HG03196 (cell line): ENCODE measurements at regions not wholly inside any gene's neighbourhood (a gene's known extent, or its start where the extent isn't known, plus 50 kb on each side); places are given as distances from the start of the nearest gene placed in this dataset.
A peak's percentile ranks its signal among the peaks of the same experiment; 100 is the strongest.

Experiments used
- ATAC-seq: cut with Tn5 transposase; IDR thresholded peaks from one replicate; pipeline ENCODE4 v1.9.1; 2021; ENCODE audit not compliant: unreplicated experiment

DNA sequence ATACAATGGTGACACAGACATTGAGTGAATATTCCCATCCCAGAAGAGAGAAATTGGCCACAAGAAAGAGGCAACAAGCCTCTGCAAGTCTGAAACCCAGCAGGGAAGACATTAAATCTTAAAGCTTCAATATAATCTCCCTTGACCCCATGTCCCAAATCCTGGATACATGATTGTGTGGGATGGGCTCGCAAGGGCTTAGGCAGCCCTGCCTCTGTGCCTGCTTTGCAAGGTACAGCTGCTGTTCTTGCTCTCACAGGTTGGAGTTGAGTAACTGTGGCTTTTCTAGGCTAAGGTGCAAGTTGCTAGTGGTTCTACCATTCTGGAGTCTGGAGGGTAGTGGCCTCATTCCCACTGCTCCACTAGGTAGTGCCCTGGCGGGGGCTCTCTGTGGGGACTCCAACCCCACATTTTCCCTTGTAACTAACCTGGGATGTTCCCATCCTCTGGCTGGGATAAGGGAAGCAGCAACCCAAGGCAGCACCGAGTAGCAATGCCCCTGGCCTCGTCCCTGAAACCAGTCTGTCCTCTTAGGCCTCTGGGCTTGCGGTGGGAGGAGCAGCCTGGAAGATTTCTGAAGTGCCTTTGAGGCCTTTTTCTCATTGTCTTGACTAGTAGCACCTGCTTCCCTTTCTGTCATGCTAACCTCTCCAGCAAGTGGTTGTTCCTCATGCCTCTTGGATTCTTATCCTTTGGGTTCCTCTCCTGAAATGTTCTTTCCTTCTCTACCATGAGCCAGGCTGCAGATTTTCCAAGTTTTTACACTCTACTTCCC is 90.0 kb downstream of the FAM174B start:
- no peak for ATAC-seq

DNA sequence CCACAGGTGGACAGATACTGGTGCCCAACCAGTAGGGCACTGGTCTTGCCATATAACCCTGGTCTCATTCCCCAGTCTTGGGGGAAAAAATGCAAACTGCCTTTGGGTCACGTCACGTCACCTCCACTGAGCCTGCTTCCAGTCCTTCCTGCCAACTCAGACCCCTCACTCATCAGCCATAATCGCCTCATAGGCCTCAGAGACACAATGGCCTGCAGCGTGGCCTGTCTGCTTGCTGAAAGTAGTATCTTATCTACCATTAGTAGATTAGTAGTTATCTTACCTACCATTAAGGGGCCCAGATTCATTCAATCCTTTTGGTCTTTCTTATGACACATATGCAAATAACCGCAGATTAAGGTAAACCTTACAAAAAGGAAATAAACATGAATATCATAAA is 93.8 kb downstream of the FAM174B start:
- ATAC-seq: no peak

DNA sequence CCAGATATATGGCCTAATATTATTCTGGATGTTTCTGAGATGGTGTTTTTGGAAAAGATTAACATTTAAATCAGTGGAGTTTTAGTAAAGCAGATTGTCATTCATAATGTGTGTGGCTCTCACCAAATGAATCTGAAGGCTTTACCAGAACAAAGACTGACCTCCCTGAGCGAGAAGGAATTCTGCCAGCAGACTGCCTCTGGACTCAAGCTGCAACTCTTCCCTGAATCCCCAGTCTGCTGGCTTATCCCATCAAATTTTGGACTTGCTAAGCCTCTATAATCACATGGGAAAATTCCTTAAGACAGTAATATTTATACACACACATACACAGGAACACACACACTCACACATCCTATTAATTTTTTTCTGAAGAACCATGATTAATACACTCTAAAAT is 102.3 kb downstream of the FAM174B start:
- ATAC-seq: no peak

DNA sequence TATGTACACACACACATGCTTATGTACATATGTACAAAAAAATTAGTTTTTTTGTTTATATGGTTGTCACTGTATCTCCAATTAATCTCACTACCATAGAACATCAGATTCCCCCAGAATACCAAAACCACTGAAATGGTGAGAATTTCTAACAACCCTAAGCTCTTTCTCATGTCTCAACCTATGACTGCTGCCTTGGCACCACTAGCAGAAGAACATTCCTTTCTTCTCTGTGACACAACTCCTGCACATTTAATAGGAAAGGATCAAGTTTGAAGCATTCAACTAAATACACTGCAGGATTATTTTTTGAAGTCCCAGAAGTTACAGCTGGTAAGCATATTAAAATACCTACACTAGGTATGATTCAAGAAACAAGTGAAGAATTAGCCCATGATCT is 109.6 kb downstream of the FAM174B start:
- ATAC-seq: no peak

DNA sequence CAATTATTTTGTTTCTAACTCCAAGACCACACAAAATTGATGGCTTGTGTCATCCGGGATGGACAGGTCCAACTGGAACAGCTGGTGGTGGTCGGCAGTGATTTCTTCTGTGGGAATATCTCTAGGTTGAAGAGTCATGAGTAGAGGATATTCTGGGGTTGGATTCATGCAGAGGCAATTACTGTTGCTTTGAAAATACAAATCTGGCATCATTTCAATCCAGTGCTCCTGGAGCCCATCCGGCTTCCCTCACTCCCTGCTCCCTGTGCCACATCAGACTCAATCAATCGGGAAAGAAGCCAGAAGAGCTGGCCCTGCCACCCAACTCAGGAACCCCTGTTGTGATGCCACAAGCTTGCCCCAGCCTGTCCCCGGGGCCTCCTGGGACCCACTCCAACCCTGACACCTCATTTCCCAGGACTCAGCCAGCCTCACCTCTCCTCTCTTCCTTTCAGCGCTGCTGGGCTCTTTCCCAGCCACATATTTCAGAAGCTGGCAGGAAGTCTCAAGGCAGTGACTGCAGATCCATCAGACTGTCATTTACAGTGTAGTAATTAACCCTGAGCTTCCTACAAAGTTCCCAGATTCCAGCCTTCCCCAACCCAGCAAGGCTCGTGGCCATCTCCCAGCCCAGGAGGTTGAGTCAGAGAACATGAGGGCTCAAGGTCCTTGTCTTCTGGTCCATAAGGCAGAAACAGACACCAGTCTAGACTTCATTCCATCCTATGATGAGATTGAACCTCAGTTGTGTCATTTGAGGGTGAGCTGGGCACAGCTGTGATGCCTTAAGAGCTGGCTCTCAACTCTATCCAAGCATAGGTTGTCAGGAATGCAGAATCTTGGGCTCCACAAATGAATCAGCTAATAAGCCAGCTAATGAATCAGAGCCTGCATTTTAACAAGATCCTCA is 114.0 kb downstream of the FAM174B start:
- ATAC-seq: no peak

DNA sequence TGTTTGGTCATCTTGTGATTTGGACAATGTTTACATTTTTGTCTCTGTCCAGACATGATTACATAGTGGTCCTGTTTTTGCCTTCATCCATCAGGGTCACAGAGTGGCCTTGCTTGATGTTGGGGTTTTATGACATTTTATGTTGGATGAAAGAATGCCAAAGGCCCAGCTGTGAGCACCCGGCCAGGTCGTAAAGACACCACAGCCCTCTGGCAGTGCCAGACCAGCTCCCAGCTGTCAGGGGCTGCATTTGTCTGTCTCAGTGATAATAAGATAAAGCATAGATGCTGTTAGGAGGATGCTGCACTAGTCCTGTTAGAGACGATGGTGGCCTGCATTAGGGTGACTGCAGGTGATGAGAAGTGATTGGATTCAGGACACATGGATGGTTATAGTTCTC is 117.5 kb downstream of the FAM174B start:
- ATAC-seq: no peak

DNA sequence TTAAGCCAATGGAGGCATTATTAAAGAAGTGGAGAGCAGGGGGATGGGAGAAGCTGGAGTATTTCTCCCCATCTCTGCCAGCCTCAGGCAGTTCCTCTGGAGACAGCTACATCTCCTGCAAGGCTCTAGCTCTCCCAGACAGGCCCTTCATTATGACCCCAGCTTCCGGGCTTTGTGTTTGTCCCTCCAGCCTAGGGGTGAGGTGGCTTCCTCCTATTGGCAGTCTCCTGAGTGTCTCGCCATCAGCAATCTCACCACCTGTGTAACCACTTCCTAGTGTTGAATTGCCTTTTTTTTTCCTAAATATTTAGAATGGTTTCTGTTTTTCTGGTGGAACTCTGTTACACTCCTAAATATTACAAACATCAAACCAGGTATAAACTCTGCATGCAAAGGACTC is 122.3 kb downstream of the FAM174B start:
- no peak for ATAC-seq

DNA sequence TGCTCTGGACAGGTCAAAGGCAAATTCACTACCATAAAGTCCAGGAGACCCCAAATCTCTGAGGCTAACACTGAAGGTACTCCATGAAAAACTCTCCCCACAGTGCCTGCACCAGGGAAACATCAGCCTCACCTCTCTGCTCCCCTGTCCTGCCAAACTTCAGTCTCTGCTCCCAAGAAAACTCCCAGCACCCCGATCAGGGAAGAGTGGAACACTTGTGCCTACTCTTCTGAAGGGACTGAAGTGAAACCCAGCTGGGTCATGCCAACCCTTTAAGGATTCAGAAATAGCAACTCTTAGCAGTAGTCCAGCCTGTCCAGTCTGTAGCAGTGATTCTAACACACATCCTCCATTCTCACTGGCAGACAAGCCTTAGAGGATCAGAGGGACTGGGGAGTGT is 124.2 kb downstream of the FAM174B start:
- ATAC-seq: no peak

DNA sequence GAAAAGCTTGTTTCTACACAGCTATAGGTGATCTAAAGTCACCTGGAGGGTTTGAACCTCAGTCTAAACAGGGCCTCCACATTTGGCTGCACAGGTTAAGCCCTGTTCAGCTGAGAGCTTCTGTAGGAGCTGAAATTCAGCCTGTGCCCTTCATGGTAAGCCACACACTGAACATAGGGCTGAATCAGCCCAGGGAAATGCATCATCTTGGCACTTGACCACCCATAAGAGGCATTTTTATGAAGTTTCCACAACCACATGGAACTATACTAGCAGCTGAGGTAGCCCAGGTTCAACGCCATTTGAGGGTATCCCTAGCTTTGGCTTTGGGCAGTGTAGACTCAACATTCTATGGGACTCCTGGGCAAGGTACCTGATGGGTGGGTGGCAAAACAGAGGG is 126.8 kb downstream of the FAM174B start:
- ATAC-seq: no peak

DNA sequence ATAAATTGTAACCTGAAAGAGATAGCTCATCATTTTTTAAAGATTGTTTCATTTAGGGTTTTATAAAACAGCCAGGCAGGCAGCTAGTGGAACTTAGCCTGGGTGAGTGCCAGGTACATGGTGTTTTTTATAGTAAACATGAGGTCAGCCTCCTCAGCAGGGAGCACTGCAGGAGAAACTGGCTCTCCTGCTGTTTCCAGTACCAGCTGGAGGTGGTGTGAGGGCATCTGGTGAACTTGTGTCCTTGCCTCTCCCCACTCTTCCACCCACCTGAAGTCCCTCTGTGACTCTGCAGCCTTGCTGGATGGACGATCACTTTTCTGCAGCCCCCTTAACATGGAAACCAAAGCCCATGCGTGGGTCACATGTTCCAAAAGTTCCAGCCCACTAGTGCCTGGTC is 128.4 kb downstream of the FAM174B start:
- ATAC-seq: no peak

DNA sequence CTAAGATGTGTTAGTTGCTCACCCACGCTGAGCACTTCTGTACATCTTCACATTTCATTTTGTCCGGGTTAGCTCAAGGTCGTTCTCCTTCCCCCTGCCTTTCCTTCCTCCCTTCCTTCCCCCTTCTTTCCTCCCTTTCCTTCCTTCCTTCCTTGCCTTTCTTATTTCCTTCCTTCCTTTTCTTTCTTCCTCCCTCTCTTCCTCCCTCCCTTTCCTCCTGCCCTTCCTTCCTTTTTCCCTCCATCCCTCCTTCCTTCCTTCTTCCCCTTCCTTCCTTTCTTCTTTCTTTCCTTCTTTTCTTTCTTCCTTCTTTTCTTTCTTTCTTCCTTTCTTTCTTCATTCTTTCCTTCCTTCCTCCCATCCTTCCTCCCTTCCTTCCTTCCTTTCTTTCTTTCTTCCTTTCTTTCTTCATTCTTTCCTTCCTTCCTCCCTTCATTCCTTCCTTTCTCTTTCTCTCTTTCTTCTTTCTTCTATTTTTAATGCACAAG is 129.8 kb downstream of the FAM174B start:
- ATAC-seq: no peak

DNA sequence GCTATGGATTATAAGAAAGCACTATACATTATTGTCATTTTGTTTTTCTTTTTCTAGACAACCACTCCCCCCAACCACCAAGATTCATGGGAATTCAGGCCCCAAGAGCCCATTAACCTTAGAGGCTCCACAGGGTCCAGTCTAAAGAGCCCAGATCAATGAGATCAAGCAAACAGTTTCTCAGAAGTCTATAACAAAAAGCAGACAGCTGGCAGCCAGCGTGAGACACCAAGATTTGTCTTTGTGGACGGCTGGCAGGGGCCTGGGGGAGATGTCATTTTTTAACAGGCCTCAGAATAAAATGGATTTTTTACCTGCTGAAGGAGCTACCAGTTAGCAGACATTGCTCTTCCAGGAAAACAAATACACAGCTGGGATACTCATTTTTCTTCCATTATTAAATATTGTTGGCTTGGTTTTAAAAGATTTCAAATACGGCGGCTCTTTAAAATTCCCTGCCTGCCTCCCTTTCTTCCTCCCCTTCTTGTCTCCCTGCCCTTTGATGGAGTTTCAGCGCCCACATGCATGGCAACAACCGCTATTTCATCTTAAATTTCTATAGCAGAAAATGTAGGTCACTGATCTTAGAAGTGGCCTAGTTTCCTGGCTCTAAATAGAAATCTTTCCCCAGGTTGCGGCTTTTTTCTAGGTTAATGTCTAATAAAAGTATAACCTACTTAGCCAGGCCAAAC is 130.6 kb downstream of the FAM174B start:
- ATAC-seq: no peak

DNA sequence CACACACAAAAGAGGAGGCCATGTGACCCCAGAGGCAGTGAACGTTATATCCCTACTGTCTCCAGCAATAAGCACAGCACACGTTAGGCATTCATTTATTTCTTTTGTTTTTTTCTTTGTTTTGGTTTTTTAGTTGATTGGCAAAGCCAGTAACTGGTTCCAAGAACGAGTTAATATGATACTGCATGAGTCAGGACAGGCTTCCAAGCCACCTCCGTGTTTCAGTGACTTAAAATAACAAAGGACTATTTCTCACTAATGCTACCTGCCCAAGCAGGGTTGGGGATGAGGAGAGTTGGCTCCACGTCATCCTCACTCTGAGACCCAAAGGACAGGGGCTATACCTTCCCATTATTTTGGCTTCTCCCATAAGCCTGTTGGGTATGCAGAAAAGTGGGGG is 130.5 kb downstream of the ST8SIA2 start:
- no peak for ATAC-seq

DNA sequence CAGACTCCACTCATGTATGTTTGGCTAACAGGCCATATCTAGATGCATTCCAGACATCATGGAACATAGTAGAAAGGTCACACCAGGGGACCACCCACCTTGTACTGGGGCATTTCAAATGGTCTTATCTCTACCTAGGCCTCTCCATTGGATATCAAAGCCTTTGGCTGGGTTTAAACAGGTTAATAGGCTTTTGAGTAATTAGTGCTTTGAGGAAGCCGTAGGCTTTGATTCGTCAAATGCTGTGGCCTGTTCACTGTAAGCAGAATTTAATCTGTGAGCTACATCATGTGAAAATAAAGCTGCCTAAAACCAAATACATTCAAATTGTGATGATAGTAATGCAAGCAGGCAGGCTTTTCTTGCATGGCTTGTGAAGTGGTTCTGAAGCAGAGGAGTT is 129.5 kb downstream of the ST8SIA2 start:
- ATAC-seq: no peak

DNA sequence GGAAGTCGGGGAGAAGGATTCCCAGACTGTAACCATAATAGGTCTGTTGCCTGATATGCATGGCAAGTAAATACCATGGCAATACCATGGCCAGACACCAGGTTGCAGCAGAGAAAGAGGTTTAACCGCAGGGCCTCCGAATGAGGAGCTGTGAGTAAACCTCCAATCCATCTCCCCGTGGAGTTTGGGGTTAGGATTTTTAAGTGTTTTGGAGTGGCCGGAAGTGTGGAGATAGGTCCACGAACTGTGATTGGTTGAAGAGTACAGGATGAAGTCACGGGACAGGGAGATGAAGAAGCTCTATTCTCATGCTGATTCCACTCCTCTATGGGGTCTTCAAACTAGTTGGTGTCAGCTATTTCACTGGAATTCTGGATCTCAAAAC is 127.9 kb downstream of the ST8SIA2 start:
- peak; percentile 71 for ATAC-seq

DNA sequence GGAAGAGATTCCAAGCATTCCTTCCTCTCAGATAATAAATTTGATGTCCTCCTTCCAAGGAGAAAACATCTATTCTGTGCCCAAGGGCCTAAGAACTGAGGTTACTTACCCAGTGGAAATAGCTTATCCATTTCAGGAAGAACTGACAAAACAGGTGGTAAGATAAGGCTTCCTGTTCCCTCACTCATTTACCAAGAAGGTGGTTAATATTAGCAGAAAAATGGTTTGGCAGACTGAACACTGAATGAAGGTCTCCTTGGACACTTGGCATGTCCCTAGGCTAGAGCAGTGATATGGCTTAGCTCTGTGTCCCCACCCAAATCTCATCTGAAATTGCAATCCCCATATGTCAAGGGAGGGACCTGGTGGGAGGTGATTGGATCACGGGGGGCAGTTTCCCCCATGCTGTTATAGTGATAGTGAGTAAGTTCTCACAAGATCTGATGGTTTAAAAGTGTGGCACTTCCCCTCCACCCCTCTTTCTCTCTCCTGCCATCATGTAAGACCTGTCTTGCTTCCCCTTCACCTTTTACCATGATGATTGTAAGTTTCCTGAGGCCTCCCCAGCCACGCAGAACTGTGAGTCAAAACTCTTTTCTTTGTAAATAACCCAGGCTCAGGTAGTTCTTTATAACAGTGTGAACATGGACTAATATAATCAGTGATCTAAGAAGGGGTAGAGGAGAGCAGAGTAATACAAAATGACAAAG is 127.4 kb downstream of the ST8SIA2 start:
- peak; percentile 73 for ATAC-seq

DNA sequence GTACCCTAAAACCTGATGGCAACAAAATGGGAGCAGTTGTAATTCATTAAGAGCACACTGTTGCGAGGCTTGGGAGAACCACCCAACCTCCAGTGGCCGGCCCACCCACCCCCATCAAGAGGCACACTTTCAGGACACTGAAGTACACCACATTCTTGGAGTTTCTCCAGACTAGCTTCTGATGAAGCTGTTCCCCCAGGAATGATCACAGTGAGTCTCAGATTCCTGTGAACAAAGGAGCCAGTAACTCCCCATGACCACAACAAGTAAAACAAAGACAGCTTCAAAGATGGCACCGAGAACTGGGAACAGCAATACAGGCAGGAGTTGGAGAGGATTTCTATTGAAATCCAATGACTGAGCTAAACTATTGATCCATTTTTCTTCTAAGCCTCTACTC is 126.0 kb downstream of the ST8SIA2 start:
- ATAC-seq: no peak
